HG03521 (cell line): ENCODE measurements at regions not wholly inside any gene's neighbourhood (a gene's known extent, or its start where the extent isn't known, plus 50 kb on each side); places are given as distances from the start of the nearest gene placed in this dataset.

Source experiments
- ATAC-seq: cut with Tn5 transposase; IDR thresholded peaks from one replicate; pipeline ENCODE4 v1.9.1; 2021; ENCODE audit warnings: mild to moderate bottlenecking, moderate library complexity; ENCODE audit not compliant: unreplicated experiment

DNA sequence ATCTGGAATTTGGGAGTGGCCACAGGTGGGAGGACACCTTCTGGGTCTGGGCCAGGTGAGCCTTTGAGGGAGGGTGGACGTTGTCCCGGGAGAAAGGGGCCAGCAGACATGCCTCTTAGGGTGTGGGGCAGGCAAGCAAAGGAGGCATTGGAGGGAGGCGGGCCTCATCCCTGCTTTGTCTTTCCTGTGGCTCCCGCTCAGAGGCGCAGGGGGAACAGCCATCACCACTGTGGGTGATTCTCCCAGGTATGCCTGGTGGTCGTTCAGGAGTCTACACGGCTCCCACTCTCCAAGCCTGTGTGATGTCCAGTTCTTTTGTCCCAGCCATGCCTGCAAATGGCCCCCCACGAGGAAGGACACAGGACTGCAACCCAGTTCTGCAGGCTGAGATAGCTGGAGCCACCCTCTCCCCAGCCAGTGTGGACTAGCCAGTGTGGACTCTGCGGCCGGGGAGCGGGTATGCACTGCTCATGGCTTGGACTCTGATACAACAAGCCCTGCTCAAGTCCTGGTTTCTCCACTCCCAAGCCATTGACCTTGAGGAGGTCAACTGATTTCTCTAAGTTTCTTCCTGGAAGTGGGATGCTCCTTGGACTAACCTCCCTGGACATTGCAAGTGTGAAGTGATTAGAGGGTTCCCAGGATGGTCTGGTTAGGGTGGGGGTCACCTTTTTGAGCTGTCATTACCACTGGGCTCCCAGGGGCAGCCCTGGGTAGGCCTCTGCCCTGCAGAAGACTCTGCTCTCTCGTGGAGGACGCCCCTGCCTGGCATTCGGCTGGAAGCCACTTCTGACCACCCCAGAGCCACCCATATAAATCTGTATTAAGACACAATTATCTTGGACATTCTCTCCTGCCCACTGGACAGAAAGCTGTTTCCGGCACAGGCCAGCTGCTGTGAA is 1151.2 kb downstream of the BRD1 start:
- no peak for ATAC-seq

DNA sequence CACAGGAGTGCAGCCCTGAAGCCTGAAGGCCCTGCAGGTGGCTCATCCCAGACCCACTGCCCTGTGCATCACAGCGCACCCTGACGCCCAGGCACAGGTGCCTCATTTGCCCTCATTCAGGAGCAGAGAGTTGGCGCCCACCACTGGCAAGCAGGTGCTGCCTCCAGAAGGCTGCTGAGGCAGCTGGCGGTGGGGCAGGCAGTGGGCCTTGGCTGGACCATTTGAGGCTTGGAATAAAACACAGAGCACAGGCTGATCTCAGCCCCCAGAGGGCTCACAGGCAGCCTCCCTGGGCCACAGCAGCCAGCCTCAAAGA is 1151.9 kb downstream of the BRD1 start:
- ATAC-seq, result no peak

DNA sequence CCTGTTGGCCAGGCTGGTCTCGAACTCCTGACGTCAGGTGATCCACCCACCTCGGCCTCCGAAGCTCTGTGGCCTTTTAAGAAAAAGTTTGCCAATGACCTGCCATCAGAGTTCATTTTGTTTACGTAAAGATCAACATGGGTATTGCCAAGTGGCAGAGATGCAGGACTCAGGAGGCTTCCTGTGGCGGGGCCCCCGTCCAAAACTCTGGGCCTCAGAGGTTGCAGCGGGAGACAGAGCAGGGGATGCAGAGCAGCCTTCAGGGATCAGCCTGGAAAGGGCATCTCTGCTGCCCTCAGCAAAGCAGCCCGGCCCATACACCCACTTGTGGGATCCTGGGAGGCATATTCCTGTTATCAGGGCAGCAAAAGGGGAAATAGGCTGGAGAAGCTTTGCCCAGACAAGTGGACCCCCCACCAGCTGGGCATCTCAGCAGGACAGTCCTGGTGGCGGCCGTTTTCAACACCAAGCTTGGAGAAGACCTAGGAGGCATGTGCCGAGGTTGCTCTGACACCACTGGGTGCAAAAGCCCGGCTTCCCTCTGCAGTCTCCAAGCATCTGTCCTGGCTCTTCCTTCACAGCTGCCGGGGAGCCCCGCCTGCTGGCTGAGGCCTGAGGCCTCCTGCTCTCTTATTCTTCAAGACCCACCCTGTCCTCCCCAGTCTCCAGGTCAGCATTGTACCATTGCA is 1152.4 kb downstream of the BRD1 start:
- no peak for ATAC-seq

DNA sequence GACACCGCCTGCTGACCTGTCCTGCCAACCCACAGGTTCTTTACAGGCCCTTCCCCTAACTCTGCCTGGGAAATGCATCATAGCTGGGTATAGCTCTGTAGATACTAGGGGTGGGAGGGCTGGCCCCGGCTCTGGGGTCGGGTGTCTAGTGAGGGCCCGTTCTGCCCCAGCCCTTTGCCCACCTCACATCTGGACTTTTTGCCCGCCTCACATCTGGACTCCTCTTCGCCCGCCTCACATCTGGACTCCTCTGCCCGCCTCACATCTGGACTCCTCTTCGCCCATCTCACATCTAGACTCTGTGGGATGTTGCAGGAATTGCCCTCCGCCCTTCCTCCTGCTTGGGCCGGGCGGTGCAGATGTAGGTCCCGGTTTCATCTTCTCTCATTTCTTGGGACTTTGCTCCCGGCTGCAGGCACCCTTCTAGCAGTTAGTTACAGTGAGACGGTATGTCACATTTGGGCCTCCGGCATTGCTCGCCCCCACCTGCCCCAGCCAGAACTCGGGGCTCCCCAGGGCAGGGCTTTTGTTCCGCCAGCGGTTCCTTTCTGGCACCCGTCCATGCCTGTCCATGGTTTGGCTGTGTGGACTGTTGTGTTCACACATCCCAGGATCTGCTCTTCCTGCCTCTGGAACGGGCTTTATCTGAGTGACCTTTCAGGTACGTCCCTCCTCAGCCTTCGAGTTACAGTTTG is 1153.7 kb downstream of the BRD1 start:
- ATAC-seq, result no peak

DNA sequence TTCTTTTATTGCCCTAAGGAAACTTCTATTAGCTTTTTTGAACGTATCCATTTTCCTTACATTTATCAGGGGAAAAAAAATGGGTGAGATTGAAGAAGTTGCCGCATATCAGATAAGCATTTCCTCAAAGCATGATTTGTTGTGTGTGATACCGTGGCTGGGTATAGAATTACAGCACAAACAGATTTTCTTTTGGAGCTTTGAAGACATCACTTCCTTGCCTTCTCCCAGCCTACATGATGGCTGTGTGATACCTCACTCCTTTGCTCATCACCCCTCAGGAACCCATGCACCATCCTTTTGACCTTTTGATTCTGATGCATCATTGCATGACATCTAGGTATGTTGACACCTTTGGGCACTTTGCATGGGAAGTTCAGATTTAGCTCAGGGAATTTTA is 1155.3 kb downstream of the BRD1 start:
- ATAC-seq, result no peak

DNA sequence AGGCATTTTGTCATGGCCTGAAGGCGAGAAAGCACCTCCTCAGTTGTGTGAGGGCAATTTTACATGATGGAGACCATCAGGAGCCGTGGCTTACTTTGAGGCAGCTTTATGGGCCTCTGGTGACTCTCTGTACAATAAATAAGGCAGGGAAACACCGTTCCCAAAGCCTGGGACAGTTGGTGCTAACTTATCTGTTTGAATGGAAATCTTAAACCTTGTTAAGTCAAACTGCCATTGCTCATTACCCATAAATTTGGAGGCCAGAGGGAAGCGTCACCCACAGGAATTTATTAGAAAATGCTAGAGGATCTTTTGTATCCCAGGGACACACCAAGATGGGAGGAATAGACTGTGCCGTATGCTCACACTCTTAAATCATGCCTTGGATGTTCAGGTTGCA is 1156.9 kb downstream of the BRD1 start:
- no peak for ATAC-seq

DNA sequence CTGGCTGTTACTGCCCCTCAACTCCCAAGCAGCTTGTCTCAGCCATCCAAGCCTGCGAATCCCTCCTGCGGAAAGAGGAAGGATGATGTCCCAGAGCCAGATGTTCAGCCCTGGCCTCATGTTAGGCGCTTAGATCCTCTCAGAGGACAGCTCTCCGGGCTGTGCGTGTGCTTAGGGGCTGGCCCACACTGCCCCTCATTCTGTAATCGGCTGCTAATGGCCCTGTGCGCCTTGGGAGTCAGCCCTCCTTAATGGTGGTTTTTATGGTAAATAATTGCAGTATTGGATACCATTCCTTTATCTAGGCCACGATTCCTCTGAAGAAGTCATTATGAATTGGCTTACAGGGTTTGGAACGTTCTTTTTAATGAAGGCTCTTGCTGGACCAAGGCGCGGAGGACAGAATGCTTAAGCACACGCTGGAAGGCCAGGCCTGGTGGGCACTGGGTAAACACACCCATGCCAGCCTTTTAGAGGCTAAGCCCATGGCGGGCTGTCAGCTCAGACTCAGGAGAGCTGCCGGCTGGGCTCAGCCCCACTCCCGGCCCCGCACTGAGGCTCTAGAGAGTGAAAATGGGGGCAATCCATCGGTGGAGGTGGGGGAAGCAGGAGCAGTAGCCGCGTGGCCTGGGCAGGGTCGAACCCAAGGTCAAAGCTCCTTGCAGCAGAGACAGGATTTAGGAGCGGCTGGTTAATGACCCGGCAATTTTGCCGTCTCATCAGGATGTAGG is 1157.5 kb downstream of the BRD1 start:
- ATAC-seq, result no peak

DNA sequence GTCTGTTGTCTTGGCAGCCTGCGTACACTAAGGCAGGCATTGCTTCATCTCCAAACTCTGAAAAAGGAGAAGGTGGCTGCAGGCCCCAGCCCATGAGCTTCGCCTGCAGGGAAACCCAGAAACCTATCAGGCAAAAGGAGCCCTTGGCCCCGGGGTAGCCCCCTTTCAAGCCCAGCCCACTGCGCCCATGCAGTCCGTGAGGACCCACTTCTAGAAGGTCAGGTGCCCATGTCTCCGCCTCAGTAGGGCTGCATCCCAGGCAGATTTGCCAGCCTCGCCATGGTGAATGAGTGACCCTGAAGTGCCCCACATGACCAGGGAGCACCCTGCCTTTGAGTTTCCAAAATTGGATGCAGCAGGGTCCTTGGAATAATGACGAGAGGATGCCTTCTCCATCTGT is 1158.4 kb downstream of the BRD1 start:
- ATAC-seq, result no peak

DNA sequence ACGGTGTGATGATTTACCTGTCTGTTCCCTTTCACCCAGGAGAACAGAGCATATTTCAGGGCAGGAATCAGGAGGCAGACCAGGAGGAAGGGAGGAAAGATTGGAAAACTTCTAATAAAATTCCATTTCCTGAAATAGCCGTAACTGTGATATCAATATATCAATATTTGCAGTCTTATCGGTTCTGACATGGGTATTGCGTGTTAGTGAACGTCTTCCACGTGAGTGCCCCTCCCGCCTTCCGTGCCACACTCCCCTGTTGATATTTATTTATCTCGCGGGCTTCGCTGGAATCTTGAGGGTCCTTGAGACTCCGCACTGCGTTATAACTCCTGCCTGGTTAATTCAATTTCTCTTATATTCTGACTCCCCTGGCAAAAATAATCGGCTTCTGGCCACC is 1160.4 kb downstream of the BRD1 start:
- no peak for ATAC-seq

DNA sequence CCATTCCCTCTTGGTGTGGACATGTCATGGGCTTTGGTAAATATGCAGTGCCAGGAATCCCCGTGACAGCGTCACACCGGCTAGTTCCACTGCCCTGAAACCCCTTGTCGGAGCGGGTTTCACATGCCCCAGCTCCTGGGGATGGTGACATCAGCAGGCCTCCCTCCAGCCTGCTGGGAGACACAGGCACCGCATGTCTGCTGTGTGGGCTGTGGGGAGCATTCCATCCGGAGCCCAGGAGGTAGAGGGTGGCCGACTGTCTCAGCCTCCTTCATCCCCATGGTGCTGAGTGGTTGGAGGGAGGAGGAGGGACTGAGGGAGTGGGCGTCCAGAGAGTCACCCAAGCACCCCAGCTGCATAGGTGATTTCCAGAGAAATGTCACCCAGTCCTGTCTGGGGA is 1161.1 kb downstream of the BRD1 start:
- no peak for ATAC-seq

DNA sequence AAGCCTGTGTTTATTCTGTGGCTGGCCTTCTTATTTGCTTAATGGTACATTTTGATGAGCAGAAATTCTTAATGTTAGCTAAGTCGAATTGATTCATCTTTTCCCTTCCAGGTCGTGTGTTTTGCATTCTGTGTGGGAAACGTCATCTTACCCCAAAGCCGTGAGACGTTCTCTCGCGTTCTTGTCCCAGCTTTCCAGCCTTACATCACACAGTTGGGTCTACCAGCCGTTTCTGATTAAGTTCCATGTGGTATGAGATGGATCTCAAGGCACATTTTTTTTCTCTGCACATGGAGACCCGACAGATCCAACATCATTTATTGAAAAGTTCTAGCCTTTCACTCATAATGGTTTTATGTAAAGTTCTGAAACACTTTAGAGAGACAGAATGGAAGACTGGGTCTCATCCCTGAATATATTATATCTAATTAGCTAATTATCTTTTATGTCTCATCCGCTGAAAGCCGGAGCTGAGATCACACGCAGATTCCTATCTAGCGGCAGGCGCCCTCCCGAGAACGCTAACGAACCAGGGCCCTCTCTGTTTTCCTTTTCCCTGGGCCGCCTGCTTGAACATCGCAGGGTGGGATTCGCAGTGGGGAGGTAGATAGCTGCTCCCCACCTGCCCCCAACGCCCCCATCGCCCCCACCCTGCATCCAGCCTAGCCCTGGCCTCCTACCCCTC is 1162.2 kb downstream of the BRD1 start:
- ATAC-seq, result no peak

DNA sequence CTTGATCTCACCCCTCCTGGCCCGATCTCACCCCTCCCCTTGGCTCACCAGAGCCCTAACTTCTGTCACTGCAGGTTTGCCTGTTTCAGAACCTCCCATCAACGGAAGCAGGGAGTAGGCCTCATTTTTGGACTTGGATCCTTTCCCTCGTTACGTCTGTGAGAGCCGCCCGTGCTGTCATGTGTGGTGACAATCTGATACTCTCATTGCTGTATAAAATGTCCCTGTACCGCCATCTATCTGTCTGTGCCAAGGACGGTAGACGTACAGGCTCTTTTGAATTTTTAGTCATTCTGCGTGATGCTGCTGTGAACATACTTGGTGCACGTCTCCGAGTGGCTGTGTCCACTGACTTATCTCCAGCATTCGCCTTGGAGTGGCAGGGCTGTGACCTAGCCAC is 1163.1 kb downstream of the BRD1 start:
- no peak for ATAC-seq

DNA sequence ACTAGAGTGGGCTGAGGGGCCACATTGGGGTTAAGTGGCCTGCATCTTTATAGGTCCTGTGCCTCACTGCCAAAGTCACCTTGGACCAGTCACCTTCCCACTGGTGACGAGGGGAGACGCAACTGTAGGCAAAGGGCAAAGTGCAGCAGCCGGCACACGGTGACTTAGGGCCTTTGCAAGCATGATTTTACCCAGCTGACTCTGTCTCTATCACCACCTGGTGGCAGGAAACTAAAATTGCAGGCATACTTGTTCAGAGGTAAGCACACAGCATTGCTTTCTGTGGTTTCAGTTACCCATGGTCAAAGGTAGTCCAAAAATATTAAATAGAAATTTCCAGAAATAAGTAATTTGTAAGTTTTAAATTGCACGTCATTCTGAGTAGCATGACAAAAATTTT is 1164.4 kb downstream of the BRD1 start:
- ATAC-seq, result no peak

DNA sequence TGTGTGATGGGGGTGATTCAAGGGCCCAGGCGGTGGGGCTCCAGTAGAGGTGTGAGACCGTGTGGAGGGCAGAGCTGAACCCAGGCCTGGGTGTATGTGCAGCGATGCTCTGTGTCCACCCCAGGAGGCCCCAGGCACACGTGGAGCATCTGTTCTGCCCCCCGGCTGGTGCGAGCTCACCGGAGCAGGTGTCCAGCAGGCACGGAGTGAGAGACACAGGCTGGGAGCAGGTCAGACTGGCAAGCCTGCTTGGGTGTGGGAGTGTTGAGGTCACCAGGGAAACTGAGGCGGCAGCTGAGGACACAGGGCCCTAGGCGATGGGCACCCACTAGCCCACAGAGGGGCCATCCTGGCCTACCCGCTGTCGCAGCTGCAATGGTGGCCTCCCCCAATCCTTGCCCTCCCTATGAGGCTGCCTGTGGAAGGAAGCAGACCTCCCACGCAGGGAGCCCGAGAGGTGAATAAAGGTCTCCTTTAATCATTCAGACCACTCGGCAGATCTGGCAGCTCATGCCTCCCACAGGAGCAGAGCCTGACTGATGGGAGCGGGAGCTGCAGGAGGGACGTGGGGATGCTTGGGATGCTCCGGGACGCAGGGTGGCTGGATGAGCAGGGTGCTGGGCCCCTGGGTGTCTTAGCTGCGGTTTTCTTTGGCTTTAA is 1165.1 kb downstream of the BRD1 start:
- ATAC-seq, result no peak

DNA sequence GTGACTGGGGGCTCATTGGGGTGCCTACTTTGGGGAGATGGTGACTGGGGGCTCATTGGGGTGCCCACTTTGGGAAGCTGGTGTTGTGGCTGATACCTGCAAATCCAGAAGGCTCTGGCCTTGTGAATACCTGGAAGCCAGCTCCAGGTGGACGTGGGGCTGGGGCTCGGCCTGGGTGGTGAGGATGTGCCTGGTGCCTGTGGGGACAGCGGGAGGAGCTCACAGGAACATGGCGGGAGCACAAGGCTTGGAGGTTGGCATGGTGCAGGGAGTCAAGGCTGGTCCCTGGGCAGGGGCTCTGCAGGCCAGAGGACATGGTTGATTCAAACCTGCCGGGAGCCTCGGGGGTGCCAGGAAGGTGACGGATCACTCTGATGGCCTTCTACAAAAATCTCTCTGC is 1165.7 kb downstream of the BRD1 start:
- ATAC-seq, result no peak

DNA sequence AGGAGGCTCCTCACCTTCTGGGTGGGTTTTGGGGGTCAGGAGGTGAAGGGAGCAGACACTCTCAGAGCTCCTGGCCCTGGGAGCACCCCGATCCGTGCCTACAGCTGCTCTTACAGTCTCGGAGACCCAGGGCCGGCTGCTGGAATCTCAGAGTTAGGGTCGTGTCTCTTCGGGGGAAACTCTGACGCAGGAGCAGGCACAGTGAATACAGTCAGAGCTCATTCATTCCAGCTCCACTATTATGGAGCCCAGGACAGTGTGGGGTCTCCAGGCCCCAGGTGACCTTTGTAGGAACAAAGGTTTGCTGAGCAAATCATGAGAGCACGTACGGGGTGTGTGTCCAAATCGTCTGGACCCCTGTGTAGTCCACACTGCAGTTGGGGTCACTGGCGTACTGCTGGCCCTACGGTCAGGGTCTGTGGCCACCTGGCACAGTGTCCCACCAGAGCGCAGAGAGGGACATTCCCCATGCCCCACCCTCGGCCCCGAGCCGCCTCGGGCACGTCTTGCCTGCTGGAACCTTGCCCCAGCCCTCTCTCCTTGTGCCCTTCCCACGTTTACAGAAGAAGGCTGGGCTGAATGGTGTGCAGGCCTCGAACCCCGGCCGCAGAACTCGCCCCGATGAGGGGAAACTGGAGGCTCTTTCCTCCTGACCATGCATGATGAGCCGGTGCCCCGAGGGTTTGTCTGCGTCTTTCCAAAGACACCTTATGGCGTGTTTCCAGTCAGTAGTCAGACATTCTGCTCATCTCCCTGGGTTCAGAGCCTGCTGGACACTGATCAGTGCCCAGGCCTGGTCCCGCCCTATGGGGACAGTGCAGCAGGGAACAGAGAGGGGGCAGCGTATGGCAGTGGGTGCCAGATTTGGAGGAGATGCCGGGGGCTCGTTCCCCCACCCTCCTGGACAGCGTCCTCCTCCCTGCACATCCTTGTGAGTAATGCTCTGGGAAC is 1166.6 kb downstream of the BRD1 start:
- ATAC-seq, result no peak

DNA sequence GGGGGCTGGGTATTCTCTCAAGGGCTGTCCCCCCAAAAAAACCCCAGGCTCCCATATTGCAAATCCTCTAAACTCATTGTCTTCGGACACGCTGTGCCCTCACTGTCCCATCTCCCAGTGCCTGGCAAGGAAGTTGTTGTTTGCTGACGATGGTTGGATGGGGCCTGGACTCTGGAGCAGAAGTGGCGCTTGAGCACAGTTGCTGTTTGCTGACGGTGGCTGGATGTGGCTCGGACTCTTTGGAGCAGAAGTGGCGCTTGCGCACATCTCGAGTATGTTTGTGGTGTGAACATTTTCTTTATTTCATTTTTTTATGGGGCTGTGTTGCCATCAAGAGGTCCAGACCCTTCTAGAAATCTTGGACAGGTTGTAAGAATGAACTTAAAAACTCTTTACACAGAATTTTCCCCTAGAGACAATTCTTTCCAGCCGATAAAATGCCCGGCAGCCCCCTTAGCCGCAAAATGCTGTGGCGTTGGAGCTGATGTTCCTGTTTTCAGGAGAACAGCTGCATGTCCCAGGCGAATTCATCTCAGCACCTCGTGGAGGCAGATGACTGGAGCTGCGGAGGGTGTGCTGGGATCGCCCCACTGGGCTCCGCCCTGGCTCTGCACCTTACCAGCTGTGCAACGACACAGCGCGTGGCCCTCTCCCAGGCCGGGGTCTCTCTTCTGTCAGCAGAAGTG is 1167.4 kb downstream of the BRD1 start:
- no peak for ATAC-seq

DNA sequence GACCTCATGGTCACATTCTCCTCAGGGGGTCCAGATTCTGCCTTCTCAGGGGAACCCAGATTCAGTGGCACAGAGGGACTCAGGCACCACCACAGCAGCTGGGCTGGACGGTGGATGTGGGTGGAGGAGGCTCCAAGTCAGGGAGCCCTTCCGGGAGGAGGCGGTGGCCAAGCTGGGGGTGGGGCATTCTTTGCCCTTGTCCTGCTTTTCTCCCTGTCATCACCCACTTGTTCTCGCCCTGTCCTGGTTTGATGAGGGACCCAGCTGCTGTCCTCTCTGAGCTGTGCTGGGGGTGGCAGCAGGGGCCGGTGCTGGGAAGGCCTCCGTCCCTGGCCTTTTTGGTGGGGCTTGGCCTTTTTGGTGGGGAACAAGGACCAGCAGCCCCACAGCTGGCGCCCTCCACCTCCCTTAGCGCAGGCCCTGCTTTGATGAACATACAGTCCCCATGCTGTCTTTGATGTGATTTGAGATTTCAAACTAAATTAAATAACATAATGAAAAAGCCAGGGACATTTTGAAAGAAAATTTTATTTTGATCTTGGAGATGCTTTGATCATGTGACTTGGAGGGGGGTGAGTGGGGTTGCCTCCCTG is 1168.2 kb downstream of the BRD1 start:
- no peak for ATAC-seq
